ENCODE measurements at regions not wholly inside any gene's neighbourhood (a gene's known extent, or its start where the extent isn't known, plus 50 kb on each side); places are given as distances from the start of the nearest gene placed in this dataset.

DNA sequence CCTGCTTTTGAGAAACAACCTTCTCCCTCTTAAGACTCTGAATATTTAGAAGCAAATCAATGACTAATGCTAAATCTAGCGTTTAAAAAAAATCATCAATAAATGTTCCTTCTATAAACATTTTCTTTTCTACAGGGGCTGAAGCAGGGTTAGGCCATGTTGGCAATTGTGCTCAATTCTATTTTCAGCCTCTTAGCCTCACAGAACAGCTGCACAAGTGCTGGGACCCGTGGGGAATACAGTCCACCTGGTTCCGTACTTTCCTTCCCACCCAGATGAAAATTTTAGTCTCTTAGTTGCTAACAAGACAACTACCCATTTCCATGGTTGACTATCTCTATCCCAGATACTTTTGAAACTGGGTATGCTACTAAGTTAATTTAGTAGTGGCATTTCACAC lies 138.6 kb downstream of the RPS12 start:
- TF ChIP-seq, protein P1, sequence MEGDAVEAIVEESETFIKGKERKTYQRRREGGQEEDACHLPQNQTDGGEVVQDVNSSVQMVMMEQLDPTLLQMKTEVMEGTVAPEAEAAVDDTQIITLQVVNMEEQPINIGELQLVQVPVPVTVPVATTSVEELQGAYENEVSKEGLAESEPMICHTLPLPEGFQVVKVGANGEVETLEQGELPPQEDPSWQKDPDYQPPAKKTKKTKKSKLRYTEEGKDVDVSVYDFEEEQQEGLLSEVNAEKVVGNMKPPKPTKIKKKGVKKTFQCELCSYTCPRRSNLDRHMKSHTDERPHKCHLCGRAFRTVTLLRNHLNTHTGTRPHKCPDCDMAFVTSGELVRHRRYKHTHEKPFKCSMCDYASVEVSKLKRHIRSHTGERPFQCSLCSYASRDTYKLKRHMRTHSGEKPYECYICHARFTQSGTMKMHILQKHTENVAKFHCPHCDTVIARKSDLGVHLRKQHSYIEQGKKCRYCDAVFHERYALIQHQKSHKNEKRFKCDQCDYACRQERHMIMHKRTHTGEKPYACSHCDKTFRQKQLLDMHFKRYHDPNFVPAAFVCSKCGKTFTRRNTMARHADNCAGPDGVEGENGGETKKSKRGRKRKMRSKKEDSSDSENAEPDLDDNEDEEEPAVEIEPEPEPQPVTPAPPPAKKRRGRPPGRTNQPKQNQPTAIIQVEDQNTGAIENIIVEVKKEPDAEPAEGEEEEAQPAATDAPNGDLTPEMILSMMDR (IDR thresholded peaks at IDR 0.05; ENCODE audit: poor library complexity), result no peak
- no peak for TF ChIP-seq EZH2 (IDR thresholded peaks at IDR 0.05; ENCODE audit: borderline replicate concordance)
- no peak for TF ChIP-seq EZH2phosphoT487 (IDR thresholded peaks at IDR 0.05; ENCODE audit: low read depth, severe bottlenecking, unreplicated experiment)
